ENCODE measurements at regions not wholly inside any gene's neighbourhood (a gene's known extent, or its start where the extent isn't known, plus 50 kb on each side); places are given as distances from the start of the nearest gene placed in this dataset.

DNA sequence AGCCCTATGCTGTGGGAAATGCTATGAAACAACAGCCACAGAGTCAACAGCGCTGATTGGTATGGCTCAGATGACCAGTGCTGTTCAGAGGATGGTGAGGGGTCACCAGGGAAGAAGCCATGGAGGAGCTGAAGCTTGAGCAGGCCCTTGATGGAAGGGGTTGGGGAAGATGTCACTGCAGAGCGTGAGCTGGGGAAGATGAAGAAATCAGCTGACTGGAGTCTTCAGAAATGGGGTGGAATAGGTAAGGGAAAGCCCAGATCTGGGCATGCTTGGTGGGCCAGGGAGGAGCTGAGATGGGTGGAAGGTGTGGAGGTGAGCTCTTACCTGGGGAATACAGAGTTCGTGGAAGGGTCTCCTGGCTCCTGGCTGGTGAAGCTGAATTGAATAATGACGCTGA lies 105.4 kb upstream of the PLET1 start (continued):
- no peak for TF ChIP-seq CHD7 (IDR thresholded peaks at IDR 0.05; ENCODE audit: insufficient replicate concordance, low read length)

Data from H1 (cell line).